H9 (cell line): ENCODE measurements at regions not wholly inside any gene's neighbourhood (a gene's known extent, or its start where the extent isn't known, plus 50 kb on each side); places are given as distances from the start of the nearest gene placed in this dataset.

ENCODE experiments used
- DNase-seq: peaks from one replicate; pipeline ENCODE4 v3.0.0-alpha.2; 2017
- H2AFZ ChIP-seq: one replicate; pipeline ENCODE4 v1.6.1; 2013; ENCODE audit warnings: mild to moderate bottlenecking, low read length, control low read depth, moderate library complexity
- H2AK5ac ChIP-seq: 2 replicates; pipeline ENCODE4 v1.6.1; 2013; ENCODE audit warnings: low read length, control low read depth, mixed read lengths; ENCODE audit not compliant: insufficient read length
- H2BK120ac ChIP-seq: one replicate; pipeline ENCODE4 v1.6.1; 2013; ENCODE audit warnings: low read depth, mild to moderate bottlenecking, low read length, control low read depth, inconsistent platforms; ENCODE audit not compliant: poor library complexity, severe bottlenecking
- H2BK12ac ChIP-seq: 2 replicates; pipeline ENCODE4 v1.6.1; 2013; ENCODE audit warnings: low read length, control low read depth, mixed read lengths, low read depth; ENCODE audit not compliant: insufficient read length
- H2BK15ac ChIP-seq: 2 replicates; pipeline ENCODE4 v1.6.1; 2013; ENCODE audit warnings: low read depth, low read length, control low read depth
- H2BK20ac ChIP-seq: one replicate; pipeline ENCODE4 v1.6.1; 2013; ENCODE audit warnings: low read depth, mild to moderate bottlenecking, low read length, control low read depth, inconsistent platforms; ENCODE audit not compliant: poor library complexity, severe bottlenecking
- H2BK5ac ChIP-seq: 2 replicates; pipeline ENCODE4 v1.6.1; 2013; ENCODE audit warnings: low read length, control low read depth, mixed read lengths; ENCODE audit not compliant: insufficient read length
- H3K14ac ChIP-seq: 2 replicates; pipeline ENCODE4 v1.6.1; 2013; ENCODE audit warnings: low read length, control low read depth; ENCODE audit not compliant: insufficient read depth
- H3K18ac ChIP-seq: 2 replicates; pipeline ENCODE4 v1.6.1; 2013; ENCODE audit warnings: low read depth, mild to moderate bottlenecking, mixed read lengths, low read length, control low read depth; ENCODE audit not compliant: insufficient read length
- H3K23ac ChIP-seq: 2 replicates; pipeline ENCODE4 v1.6.1; 2013; ENCODE audit warnings: low read length, control low read depth, mixed read lengths, low read depth; ENCODE audit not compliant: insufficient read length
- H3K23me2 ChIP-seq: 2 replicates; pipeline ENCODE4 v1.6.1; 2013; ENCODE audit warnings: low read depth, mild to moderate bottlenecking, mixed read lengths, low read length, control low read depth; ENCODE audit not compliant: insufficient read length, poor library complexity, severe bottlenecking
- H3K27ac ChIP-seq: 2 replicates; pipeline ENCODE4 v1.5.1; 2013; ENCODE audit warnings: low read length, control low read depth, mixed read lengths, low read depth; ENCODE audit not compliant: insufficient read length
- H3K27me3 ChIP-seq: 2 replicates; pipeline ENCODE4 v1.6.1; 2013; ENCODE audit warnings: low read length, control low read depth, inconsistent platforms; ENCODE audit not compliant: insufficient read depth
- H3K4ac ChIP-seq: 2 replicates; pipeline ENCODE4 v1.6.1; 2013; ENCODE audit warnings: low read depth, mild to moderate bottlenecking, control low read depth, inconsistent platforms, low read length, moderate library complexity
- H3K4me1 ChIP-seq: 2 replicates; pipeline ENCODE4 v1.6.1; 2013; ENCODE audit warnings: low read length, control low read depth, inconsistent platforms; ENCODE audit not compliant: insufficient read depth
- H3K4me2 ChIP-seq: 2 replicates; pipeline ENCODE4 v1.6.1; 2013; ENCODE audit warnings: low read length, control low read depth, mixed read lengths; ENCODE audit not compliant: insufficient read length, insufficient read depth
- H3K56ac ChIP-seq: 2 replicates; pipeline ENCODE4 v1.6.1; 2013; ENCODE audit warnings: low read depth, mild to moderate bottlenecking, mixed read lengths, low read length, control low read depth; ENCODE audit not compliant: insufficient read length
- H3K79me1 ChIP-seq: 2 replicates; pipeline ENCODE4 v1.6.1; 2013; ENCODE audit warnings: low read depth, mild to moderate bottlenecking, moderate library complexity, low read length, control low read depth, inconsistent platforms; ENCODE audit not compliant: insufficient read depth, poor library complexity, severe bottlenecking
- H3K79me2 ChIP-seq: 2 replicates; pipeline ENCODE4 v1.6.1; 2013; ENCODE audit warnings: low read length, control low read depth, inconsistent platforms; ENCODE audit not compliant: insufficient read depth
- H3K9ac ChIP-seq: 2 replicates; pipeline ENCODE4 v1.6.1; 2013; ENCODE audit warnings: low read length, control low read depth, mixed read lengths; ENCODE audit not compliant: insufficient read length; ENCODE audit errors: extremely low read depth
- H3K9me3 ChIP-seq: one replicate; pipeline ENCODE4 v1.6.1; 2013; ENCODE audit warnings: low read depth, low read length, inconsistent platforms; ENCODE audit not compliant: control insufficient read depth
- H3T11ph ChIP-seq: one replicate; pipeline ENCODE4 v1.6.1; 2013; ENCODE audit warnings: mild to moderate bottlenecking, low read length, control low read depth, inconsistent platforms
- H4K20me1 ChIP-seq: one replicate; pipeline ENCODE4 v1.6.1; 2013; ENCODE audit not compliant: control insufficient read depth, insufficient read length, insufficient read depth
- H4K5ac ChIP-seq: 2 replicates; pipeline ENCODE4 v1.6.1; 2013; ENCODE audit warnings: low read depth, mild to moderate bottlenecking, mixed read lengths, low read length, control low read depth; ENCODE audit not compliant: insufficient read length
- H4K8ac ChIP-seq: replicated peaks from 2 replicates; pipeline ENCODE4 v1.6.1; 2013; ENCODE audit warnings: low read length, control low read depth, mixed read lengths, low read depth; ENCODE audit not compliant: insufficient read length
- H4K91ac ChIP-seq: 2 replicates; pipeline ENCODE4 v1.6.1; 2013; ENCODE audit warnings: low read depth, mild to moderate bottlenecking, moderate library complexity, mixed read lengths, low read length, control low read depth; ENCODE audit not compliant: insufficient read length
- H3K27ac Mint-ChIP-seq, 3 experiments: 2 replicates in 2 of 3; 3 replicates in 1 of 3; pipeline ENCODE4 v1.8.0; 2020 to 2021; ENCODE audit warnings: mixed read lengths in 3 of 3, mild to moderate bottlenecking in 1 of 3, moderate library complexity in 1 of 3
- H3K27me3 Mint-ChIP-seq: 2 replicates; pipeline ENCODE4 v1.8.0; 2021; ENCODE audit warnings: low read depth, mild to moderate bottlenecking, moderate library complexity, mixed read lengths
- H3K36me3 Mint-ChIP-seq, 3 experiments: 2 replicates in 2 of 3; 3 replicates in 1 of 3; pipeline ENCODE4 v1.8.0; 2020 to 2021; ENCODE audit warnings: low read depth in 3 of 3, mixed read lengths in 3 of 3; ENCODE audit not compliant: insufficient read depth in 1 of 3
- H3K4me1 Mint-ChIP-seq, 2 experiments: 2 replicates each; pipeline ENCODE4 v1.8.0; 2020; ENCODE audit warnings: mixed read lengths in 2 of 2
- H3K4me3 Mint-ChIP-seq, 2 experiments: 2 replicates in 1 of 2; 3 replicates in 1 of 2; pipeline ENCODE4 v1.8.0; 2020 to 2021; ENCODE audit warnings: mild to moderate bottlenecking in 2 of 2, mixed read lengths in 2 of 2, moderate library complexity in 1 of 2
- H3K9me3 Mint-ChIP-seq, 2 experiments: 2 replicates in 1 of 2; 3 replicates in 1 of 2; pipeline ENCODE4 v1.8.0; 2020; ENCODE audit warnings: mild to moderate bottlenecking in 2 of 2, mixed read lengths in 2 of 2, moderate library complexity in 1 of 2
- CTCF ChIP-seq: fragments of 200-600 bp; sonication (generic); conservative IDR thresholded peaks from 3 replicates; pipeline ENCODE4 v1.8.0; 2021; ENCODE audit warnings: antibody characterized with exemption, mild to moderate bottlenecking
- WGBS: extraction: QIAGEN DNeasy Blood & Tissue Kit; methylation state at CpG from one replicate; pipeline ENCODE4 v1.1.7; 2013; ENCODE audit warnings: missing lambda C conversion rate, low lambda C conversion rate, mixed read lengths; ENCODE audit not compliant: insufficient read length; ENCODE audit errors: extremely low coverage; 5-methylcytosine and 5-hydroxymethylcytosine counted together

GRCh38 chr5:74113927-74114326 is 487.9 kb downstream of the ARHGEF28 start:
- H4K8ac ChIP-seq, result no peak overlapping the region
- no peaks in the 10 kb centered on the region; a peak in 1 of 7 replicates for H3K36me3 Mint-ChIP-seq
- no peak overlapping the region for H3K4me3 Mint-ChIP-seq
- no peak for TF ChIP-seq CTCF
- H3K27ac Mint-ChIP-seq, result no peak overlapping the region
- DNase-seq, result no peak
- no peaks in the 10 kb centered on the region for H3K4me1 ChIP-seq
- no peaks in the 10 kb centered on the region for H3K23me2 ChIP-seq
- H2AK5ac ChIP-seq, result no peak overlapping the region
- H4K91ac ChIP-seq, result no peak overlapping the region
- no peak overlapping the region for H3K27ac ChIP-seq
- H2BK15ac ChIP-seq, result no peak overlapping the region
- H3K9ac ChIP-seq, result no peak overlapping the region
- no peaks in the 10 kb centered on the region for H3K79me1 ChIP-seq
- H2BK5ac ChIP-seq, result no peak overlapping the region
- H3K23ac ChIP-seq, result no peak overlapping the region
- H3T11ph ChIP-seq, result no peak overlapping the region
- no peaks in the 10 kb centered on the region for H3K79me2 ChIP-seq
- no peaks in the 10 kb centered on the region for H3K27me3 ChIP-seq
- no peak overlapping the region for H2BK120ac ChIP-seq
- H4K5ac ChIP-seq, result no peak overlapping the region
- H2BK20ac ChIP-seq, result no peak overlapping the region
- no peak overlapping the region for H3K14ac ChIP-seq
- H3K4me1 Mint-ChIP-seq, result peaks cover 0 to 3% of the 10 kb centered on the region in 2 experiments; a peak in 1 of 4 replicates
- no peaks in the 10 kb centered on the region for H3K27me3 Mint-ChIP-seq
- no peaks in the 10 kb centered on the region for H4K20me1 ChIP-seq
- H2AFZ ChIP-seq, result no peak overlapping the region
- no peaks in the 10 kb centered on the region for H3K9me3 ChIP-seq
- H2BK12ac ChIP-seq, result no peak overlapping the region
- no peaks in the 10 kb centered on the region for H3K9me3 Mint-ChIP-seq
- H3K56ac ChIP-seq, result no peak overlapping the region
- H3K4ac ChIP-seq, result no peak overlapping the region
- H3K4me2 ChIP-seq, result no peak overlapping the region
- no CpG with 5 or more reads among the region's 2 CpGs for WGBS
- H3K18ac ChIP-seq, result no peak overlapping the region
